Gastrocnemius medialis (tissue), 4 donors: ENCODE measurements at regions not wholly inside any gene's neighbourhood (a gene's known extent, or its start where the extent isn't known, plus 50 kb on each side); places are given as distances from the start of the nearest gene placed in this dataset.

Experiments
- ATAC-seq, 2 donors: fragments of 150-250 bp; one replicate each; pipeline ENCODE4 v1.9.1; 2016
- DNase-seq, 2 donors: peaks; one replicate each; pipeline ENCODE4 v3.0.0-alpha.2; 2019
- H3K27ac ChIP-seq, 4 donors: fragments of 200-600 bp; sonication (generic); 1 replicate in 1 of 4; 2 replicates in 3 of 4; pipeline ENCODE4 v1.5.1; 2016 to 2018; ENCODE audit warnings: mild to moderate bottlenecking in 2 of 4, moderate library complexity in 1 of 4
- H3K27me3 ChIP-seq, 3 donors: fragments of 200-600 bp; sonication (generic) in 2 of 3; 1 replicate in 1 of 3; 2 replicates in 2 of 3; pipeline versions ENCODE4 v1.5.1 to v1.6.0; 2016 to 2019; ENCODE audit warnings: mild to moderate bottlenecking in 1 of 3, moderate library complexity in 1 of 3
- H3K36me3 ChIP-seq, 2 donors: fragments of 200-600 bp; sonication (generic) in 1 of 2; one replicate each; pipeline ENCODE4 v1.5.1; 2017 to 2018
- H3K4me1 ChIP-seq, 2 donors: fragments of 200-600 bp; sonication (generic) in 1 of 2; one replicate each; pipeline ENCODE4 v1.5.1; 2016 to 2017; ENCODE audit warnings: mild to moderate bottlenecking in 2 of 2
- H3K4me3 ChIP-seq, 4 donors: fragments of 200-600 bp; sonication (generic) in 3 of 4; 1 replicate in 1 of 4; 2 replicates in 3 of 4; pipeline ENCODE4 v1.5.1; 2016 to 2019; ENCODE audit warnings: mild to moderate bottlenecking in 2 of 4
- H3K9me3 ChIP-seq, 3 donors: fragments of 200-600 bp; sonication (generic) in 2 of 3; 1 replicate in 1 of 3; 2 replicates in 2 of 3; pipeline ENCODE4 v1.5.1; 2016 to 2019
- CTCF ChIP-seq, 5 experiments: fragments of 450-650 bp in 3 of 5; fragments of 200-600 bp in 2 of 5; sonication (generic) in 2 of 5; IDR thresholded peaks in 4 of 5; conservative IDR thresholded peaks in 1 of 5; 1 replicate in 4 of 5; 2 replicates in 1 of 5; pipeline ENCODE4 v1.5.1; 2016 to 2019; ENCODE audit warnings: antibody characterized with exemption in 5 of 5, mild to moderate bottlenecking in 3 of 5, moderate library complexity in 3 of 5
- POLR2A ChIP-seq, 2 donors: fragments of 450-650 bp; IDR thresholded peaks; one replicate each; pipeline ENCODE4 v1.6.1; 2017; ENCODE audit warnings: antibody characterized with exemption in 2 of 2, mild to moderate bottlenecking in 2 of 2, moderate library complexity in 2 of 2
- in situ Hi-C, 4 donors: fragments of 200-750 bp; cut with MboI; loops; one replicate each; pipeline versions ENCODE4 v1.15.0 to v1.8.0; 2017; ENCODE audit warnings: low sequenced_read_pairs in 4 of 4
- intact Hi-C: fragments of 100-400 bp; cut with DNase I; formaldehyde crosslinking; loops from one replicate; pipeline ENCODE4 v1.15.1; 2023; ENCODE audit warnings: low total_unique reads

- intact Hi-C loops (no loop called here), in situ Hi-C loops (loop anchor here in 1 of 4 donors (25.0 kb wide), 1 partner anchor 93 kb away; the partner anchor contains the start of gene TLE3)
- H3K36me3 ChIP-seq, result no peaks in the 10 kb centered on the region
- H3K27me3 ChIP-seq, result no peaks in the 10 kb centered on the region
- TF ChIP-seq CTCF (IDR thresholded peaks at IDR 0.05 in 4 of 5, conservative IDR thresholded peaks at IDR 0.05 in 1 of 5) (no peak), POLR2A (IDR thresholded peaks at IDR 0.05) (no peak)
- ATAC-seq (no peak), DNase-seq (no peak)
- no peak overlapping the region for H3K27ac ChIP-seq
- H3K4me3 ChIP-seq, result no peak overlapping the region
- H3K4me1 ChIP-seq, result peaks cover 0 to 4% of the 10 kb centered on the region in 2 donors
- H3K9me3 ChIP-seq, result no peaks in the 10 kb centered on the region
Observed at GRCh38 chr15:70180186-70180875, 82.6 kb upstream of the TLE3 start.

GRCh38 chr15:70179309-70179892 is 81.7 kb upstream of the TLE3 start:
- in situ Hi-C loops, result loop anchor here in 1 of 4 donors (25.0 kb wide), 1 partner anchor 92 kb away; the partner anchor contains the start of gene TLE3
- Histone ChIP-seq H3K27ac (no peak overlapping the region), H3K4me3 (no peak overlapping the region), H3K4me1 (peaks cover 0 to 4% of the 10 kb centered on the region in 2 donors), H3K27me3 (no peaks in the 10 kb centered on the region), H3K9me3 (no peaks in the 10 kb centered on the region), H3K36me3 (no peaks in the 10 kb centered on the region)
- intact Hi-C loops, result no loop called here
- DNase-seq (no peak), ATAC-seq (no peak)
- no peak for TF ChIP-seq CTCF (IDR thresholded peaks at IDR 0.05 in 4 of 5, conservative IDR thresholded peaks at IDR 0.05 in 1 of 5)
- TF ChIP-seq POLR2A (IDR thresholded peaks at IDR 0.05), result no peak

- in situ Hi-C loops (loop anchor here in 1 of 4 donors (25.0 kb wide), 1 partner anchor 91 kb away; the partner anchor contains the start of gene TLE3), intact Hi-C loops (no loop called here)
- Histone ChIP-seq H3K27ac (no peak overlapping the region), H3K4me3 (no peak overlapping the region), H3K9me3 (no peaks in the 10 kb centered on the region), H3K4me1 (no peaks in the 10 kb centered on the region), H3K27me3 (no peaks in the 10 kb centered on the region), H3K36me3 (no peaks in the 10 kb centered on the region)
- TF ChIP-seq CTCF (IDR thresholded peaks at IDR 0.05 in 4 of 5, conservative IDR thresholded peaks at IDR 0.05 in 1 of 5) (no peak), POLR2A (IDR thresholded peaks at IDR 0.05) (no peak)
- ATAC-seq (no peak), DNase-seq (no peak)
Observed at GRCh38 chr15:70178335-70179084, 80.8 kb upstream of the TLE3 start.

GRCh38 chr15:70172566-70173225 is 75.0 kb upstream of the TLE3 start:
- H3K9me3 ChIP-seq, result no peaks in the 10 kb centered on the region
- H3K4me3 ChIP-seq, result no peak overlapping the region
- no peak for DNase-seq
- no peak for TF ChIP-seq POLR2A (IDR thresholded peaks at IDR 0.05)
- ATAC-seq, result no peak
- no peaks in the 10 kb centered on the region for H3K36me3 ChIP-seq
- H3K4me1 ChIP-seq, result no peaks in the 10 kb centered on the region
- in situ Hi-C loops (no loop called here), intact Hi-C loops (no loop called here)
- no peak overlapping the region for H3K27ac ChIP-seq
- H3K27me3 ChIP-seq, result no peaks in the 10 kb centered on the region
